ENCODE measurements at regions not wholly inside any gene's neighbourhood (a gene's known extent, or its start where the extent isn't known, plus 50 kb on each side); places are given as distances from the start of the nearest gene placed in this dataset.
"Not testable (repeated sequence)": the region's sequence is repeated elsewhere in the genome, so short reads cannot be mapped to it uniquely, and the experiment has no call there.

DNA sequence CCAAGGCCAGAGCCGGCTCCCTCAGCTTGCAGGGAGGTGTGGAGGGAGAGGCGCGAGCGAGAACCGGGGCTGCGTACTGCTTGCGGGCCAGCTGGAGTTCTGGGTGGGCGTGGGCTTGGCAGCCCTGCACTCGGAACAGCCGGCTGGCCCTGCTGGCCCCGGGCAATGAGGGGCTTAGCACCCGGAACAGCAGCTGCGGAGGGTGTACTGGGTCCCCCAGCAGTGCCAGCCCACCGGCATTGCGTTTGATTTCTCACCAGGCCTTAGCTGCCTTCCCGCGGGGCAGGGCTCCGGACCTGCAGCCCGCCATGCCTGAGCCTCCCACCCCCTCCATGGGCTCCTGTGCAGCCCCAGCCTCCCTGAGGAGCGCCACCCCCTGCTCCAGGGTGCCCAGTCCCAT lies 495.5 kb upstream of the PLXNA2 start:
- DNase-seq = not testable (repeated sequence)

GRCh38 chr1:208741296-208741695 lies 497.1 kb upstream of the PLXNA2 start:
- DNase-seq = no peak

DNA sequence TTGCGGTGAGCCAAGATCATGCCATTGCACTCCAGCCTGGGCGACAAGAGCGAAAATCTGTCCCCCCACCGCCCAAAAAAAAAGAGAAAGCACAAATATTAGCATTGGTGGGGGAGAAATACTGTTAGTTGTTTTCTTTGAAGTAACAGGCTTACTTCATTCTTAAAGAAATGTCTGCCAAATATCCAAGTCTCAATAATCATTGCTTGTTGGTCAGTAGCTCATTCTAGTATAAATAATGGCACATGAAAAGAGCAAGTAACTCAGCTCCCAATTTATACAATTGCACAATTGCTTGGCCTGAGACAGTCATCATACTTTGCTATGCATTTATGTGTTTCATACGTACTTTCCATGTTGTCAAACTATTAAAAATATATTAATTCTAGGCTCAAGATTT lies 499.2 kb upstream of the PLXNA2 start:
- no peak for DNase-seq

DNA sequence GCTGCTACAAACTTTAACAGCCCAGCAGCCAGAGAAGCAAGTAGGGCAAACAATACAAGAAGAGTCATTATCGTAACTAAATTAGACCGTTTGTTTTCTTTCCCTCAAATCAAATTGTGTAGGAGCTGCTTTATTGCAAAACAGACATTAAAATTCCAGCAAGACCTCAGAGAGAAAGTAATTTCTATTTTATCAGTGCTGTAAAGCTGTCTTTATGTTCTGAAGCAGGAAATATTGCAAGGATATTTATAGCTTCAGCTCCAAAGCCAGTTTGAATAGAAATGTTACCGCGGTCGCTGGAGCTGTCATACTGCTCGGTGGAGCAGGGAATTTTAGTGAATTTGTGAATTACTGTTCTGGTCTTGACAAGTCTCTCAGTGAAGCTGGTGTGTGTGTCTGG lies 503.8 kb upstream of the PLXNA2 start:
- DNase-seq = no peak

- DNase-seq = no peak
Observed at GRCh38 chr1:208748387-208749165, 504.4 kb upstream of the PLXNA2 start.

GRCh38 chr1:208756339-208756981 lies 512.3 kb upstream of the PLXNA2 start:
- DNase-seq = no peak

DNA sequence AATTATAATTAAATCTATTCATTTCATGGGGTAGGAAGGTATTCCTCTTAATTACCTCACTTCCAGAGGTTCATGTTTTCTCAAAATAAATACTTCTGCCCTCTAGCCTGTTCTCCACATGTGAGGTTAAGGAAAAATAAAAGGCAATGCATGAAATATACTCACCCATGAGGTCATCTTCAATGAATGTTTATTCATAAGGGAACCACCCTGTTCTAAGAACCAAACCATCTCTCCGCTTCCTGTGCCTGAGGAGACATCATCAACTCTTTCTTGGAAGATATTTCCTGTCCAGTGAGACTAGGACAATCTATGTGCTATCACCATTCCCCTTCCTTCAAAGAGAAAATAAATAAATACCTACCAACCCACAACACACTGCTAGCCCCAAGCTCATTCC lies 513.7 kb upstream of the PLXNA2 start:
- DNase-seq = no peak

DNA sequence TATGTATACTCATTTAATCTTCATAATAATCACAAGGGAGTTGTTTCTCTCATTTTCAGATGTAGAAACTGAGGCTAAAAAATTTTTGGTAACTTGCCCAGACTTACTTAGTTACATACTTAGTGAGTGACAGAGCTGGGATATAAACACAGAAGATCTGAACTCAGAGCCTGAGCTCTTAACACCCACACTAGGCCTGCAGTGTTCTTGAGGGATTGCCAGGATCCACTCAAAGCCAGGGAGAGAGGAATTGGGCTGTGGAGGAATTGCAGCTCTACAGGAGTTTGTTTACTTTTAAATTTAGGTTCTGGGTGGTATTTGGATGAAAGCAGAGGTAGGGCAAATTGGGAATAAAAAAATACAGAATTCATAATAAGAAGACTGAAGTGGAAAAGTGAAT lies 515.1 kb upstream of the PLXNA2 start:
- no peak for DNase-seq

DNA sequence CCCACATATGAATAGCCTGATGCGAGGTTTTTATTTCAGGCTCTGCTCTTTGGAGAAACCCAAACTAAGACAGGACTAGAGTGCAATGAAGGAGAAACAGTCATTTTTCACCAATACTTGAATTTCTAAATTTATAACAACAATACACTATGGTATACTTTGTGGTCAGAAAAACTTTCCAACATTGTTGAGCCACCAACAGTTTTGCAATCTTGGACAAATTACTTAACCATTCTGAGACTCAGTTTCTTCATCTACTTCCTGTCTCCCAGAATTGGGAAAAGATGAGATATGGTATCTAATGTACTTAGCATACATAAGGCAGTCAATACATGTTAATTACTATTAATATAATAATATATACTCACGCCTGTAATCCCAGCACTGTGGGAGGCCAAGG lies 519.8 kb upstream of the PLXNA2 start:
- no peak for DNase-seq

GRCh38 chr1:208766832-208767231 lies 522.6 kb upstream of the PLXNA2 start:
- no peak for DNase-seq

- no peak for DNase-seq
Observed at GRCh38 chr1:208767816-208768215, 523.6 kb upstream of the PLXNA2 start.

DNA sequence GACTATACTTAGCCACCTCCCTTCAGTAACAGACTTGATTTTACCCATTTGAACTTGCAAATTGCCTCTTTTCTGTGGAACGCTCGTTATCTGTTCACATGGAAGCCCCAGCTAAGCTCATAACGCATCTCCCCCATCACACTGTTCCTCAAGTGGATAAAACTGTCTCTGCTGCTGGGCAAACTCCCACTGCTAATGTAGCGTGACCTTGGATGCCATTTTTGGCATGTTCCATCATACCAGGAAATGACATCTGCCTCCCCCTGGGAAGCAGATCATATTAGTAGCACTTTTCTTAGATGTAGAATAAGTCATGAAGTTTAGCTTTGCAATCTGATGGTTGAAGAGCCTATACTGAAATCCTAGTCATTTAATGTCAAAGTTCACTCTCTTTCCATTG lies 528.7 kb upstream of the PLXNA2 start:
- no peak for DNase-seq

DNA sequence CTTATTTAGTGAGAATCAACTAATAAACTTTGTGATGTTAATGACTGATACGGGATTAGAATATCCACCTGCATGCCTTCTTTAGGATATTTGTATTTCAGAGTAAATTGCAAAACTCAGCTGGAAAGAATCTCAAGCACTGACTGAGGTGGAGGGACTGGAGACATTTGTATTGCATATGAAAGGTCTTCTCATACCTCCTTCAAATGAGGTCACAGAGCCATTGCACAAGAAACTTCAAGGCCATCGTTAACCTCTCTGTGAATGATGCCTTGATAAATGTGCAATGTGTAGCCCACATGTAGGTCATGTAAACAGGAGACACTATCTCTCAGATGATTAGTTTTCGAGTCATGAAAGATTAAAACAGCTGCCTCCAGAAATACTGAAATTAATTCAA lies 531.7 kb upstream of the PLXNA2 start:
- DNase-seq = no peak

DNA sequence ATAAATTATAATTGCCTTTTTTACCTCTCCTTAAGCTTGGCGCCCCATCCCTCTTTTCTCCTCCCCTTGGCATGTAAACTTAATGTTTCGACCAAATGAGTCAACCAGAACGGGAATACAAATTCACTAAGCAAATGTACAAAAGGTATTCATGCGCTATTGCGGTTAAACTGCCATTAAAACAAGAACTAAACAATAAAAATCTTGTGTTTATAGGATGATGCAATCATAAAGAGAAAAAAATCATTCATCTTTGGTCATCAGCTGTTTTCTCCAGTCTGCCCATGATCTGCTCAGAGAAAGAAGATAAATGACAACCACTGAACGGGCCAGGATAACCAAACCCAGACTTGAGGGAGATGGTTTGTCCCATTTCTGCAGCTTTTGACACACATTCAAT lies 534.2 kb upstream of the PLXNA2 start:
- DNase-seq = no peak

DNA sequence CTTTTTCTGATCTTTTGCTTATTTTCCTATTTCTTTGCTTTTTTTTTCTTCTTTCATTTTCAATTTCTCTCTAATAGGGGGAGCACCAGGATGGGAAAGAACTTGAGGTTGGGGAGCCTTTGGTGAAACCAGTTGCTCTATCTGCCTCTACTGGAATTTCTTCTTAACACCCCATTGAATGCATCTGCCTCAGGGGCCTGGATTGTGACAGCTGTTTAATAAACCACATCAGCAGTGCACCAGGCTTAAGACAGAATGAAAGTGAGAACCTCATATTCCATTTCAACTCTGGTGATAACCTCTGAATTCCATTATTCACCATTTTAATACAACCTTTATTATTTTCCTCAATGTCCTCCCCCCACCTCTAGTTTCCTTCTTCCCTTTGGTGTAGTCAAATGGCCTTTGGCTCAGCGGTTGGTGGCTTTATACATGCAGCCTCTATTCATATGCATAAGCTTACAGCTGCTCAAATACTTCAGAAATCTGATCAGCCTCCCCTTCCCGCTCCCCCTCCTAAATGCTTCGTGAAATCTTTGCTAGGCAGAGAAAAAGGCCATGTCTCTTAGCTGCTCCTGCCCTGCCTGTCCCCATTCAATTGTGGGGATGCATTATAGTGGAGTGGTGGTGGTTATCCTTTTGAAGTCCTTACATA lies 537.3 kb upstream of the PLXNA2 start:
- no peak for DNase-seq

DNA sequence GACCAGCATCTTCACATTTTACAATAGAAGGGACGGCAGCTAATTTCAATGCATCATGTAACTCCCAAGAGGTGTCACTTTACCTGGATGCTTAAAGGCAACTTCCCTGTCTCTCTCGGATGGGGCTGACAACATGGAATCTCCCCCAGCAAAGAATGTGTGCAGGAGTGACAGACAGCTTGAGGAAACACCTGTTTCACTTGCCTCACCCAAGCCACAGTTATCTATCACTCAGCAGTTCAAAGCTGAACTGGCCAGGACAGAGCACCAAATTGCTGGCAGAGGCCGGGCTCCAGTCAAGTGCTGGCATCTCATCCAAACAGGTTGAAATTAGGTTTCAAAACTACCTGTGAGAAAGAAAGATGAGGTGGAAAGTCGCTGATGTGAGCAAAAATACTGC lies 538.0 kb upstream of the PLXNA2 start:
- no peak for DNase-seq

DNA sequence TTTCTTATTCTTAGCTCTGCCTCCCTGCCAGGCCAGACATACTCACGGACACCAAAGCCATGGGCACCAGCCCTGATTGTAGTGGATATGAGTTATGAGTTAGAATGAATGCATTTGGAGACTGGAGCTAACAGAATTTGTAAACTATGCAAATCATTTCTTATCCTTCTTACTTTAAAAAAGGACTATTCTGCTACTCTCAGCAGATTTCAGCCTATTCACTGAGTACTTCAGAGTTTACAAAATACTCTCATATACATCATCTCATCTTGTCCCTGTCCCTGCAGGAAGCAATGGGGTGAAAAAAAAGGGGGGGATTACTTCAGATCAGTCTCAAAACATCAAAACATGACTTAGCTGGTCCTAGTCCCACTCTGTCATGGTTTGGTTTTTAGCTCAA lies 541.4 kb upstream of the PLXNA2 start:
- no peak for DNase-seq

DNA sequence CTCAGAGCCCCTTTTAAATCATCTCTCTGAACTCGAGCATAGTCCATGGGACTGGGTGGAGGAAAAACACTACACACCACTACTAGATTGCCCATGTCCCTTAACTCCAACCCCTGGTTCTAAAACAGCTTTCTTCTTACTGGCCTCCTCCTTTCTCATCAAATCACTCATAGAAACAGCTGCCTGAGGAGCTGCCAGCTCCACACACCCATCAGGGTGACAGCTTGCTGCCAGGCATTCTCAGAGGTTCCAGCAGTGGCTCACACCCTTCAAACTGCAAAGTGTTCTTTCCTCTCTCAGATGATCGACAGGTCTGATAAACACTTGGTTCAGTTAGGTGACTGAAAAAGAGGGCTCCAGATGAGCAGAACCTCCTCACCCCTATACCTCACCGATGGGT lies 543.0 kb upstream of the PLXNA2 start:
- DNase-seq = no peak

DNA sequence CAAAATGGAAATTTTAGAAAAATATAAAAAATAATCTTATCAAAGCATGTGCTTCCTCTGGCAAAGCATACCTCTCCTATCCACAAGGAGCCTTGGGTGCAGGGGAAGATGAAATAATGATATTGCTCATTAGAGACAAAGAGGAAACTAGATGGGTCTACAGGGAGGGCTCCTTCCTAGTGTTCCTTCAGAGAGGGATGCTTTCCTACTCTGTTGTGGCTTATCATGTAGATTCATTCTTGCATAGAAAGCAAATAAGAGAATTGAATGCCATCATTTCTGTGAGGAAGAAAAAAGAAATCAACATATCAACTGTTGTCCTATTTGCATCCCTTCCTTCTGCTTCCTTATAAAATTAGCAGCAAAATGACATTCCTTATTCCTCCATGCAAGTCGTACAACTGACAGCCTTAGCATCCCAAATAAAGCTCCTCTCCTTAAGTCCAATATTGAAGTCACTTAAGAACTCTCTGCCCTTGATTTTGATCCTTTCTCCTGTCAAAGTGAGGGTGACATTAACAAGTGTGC lies 543.9 kb upstream of the PLXNA2 start:
- DNase-seq = no peak

GRCh38 chr1:208791456-208791855 lies 547.3 kb upstream of the PLXNA2 start:
- no peak for DNase-seq

- no peak for DNase-seq
Observed at GRCh38 chr1:208793861-208794345, 549.7 kb upstream of the PLXNA2 start.

GRCh38 chr1:208799186-208799585 lies 555.0 kb upstream of the PLXNA2 start:
- no peak for DNase-seq

DNA sequence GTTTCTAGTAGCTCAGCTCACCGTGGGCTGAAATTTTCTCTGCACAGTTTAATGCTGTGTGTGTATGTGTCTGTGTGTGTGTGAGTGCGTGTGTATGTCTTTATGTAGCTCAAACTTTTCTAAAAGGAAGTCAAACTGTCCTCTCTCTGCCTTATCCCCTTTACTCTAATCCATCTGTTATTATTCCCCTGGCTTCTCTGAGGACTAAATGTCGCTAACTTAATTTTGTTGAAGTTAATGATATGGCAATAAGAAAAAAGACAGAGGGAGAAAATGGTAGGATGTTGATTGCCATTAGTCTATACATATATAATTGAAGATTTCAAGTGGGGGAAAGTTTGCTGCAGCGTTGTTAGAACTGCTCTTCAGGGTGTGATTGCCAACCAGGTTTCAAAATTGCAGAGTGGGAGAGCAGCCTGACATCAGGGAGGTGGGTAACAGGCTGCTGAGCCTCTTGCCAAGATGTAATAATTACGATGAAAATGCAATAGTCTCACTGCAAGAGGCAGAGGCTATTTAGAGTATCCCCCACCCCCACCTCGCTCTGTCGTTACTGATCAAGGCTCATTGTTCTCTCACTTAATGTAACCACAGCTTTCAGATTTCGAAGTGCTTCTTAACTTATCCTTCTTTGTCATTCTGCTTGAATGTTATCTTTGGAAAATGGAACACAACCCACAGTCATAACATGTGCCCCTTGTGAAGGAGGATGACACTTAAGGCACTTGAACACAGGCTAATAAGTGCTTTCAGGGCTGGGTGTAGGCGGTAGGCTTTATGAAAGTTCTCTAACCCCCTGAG lies 559.0 kb upstream of the PLXNA2 start:
- DNase-seq = no peak
